ENCODE measurements at regions not wholly inside any gene's neighbourhood (a gene's known extent, or its start where the extent isn't known, plus 50 kb on each side); places are given as distances from the start of the nearest gene placed in this dataset.

- DNase-seq (ENCODE audit: low read depth, low spot score), result no peak
- TF ChIP-seq, protein P1, sequence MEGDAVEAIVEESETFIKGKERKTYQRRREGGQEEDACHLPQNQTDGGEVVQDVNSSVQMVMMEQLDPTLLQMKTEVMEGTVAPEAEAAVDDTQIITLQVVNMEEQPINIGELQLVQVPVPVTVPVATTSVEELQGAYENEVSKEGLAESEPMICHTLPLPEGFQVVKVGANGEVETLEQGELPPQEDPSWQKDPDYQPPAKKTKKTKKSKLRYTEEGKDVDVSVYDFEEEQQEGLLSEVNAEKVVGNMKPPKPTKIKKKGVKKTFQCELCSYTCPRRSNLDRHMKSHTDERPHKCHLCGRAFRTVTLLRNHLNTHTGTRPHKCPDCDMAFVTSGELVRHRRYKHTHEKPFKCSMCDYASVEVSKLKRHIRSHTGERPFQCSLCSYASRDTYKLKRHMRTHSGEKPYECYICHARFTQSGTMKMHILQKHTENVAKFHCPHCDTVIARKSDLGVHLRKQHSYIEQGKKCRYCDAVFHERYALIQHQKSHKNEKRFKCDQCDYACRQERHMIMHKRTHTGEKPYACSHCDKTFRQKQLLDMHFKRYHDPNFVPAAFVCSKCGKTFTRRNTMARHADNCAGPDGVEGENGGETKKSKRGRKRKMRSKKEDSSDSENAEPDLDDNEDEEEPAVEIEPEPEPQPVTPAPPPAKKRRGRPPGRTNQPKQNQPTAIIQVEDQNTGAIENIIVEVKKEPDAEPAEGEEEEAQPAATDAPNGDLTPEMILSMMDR (IDR thresholded peaks at IDR 0.05 in 2 of 3, conservative IDR thresholded peaks at IDR 0.05 in 1 of 3; ENCODE audit: borderline replicate concordance in 1 of 3, insufficient read depth in 1 of 3, low read depth in 2 of 3, low read length in 2 of 3), result no peak
- TF ChIP-seq ZBTB33 (IDR thresholded peaks at IDR 0.05; ENCODE audit: extremely low read depth, insufficient replicate concordance, low read length) (no peak), ATF3 (IDR thresholded peaks at IDR 0.05) (no peak), EZH2phosphoT487 (IDR thresholded peaks at IDR 0.05; ENCODE audit: borderline replicate concordance) (no peak), POLR2A (IDR thresholded peaks at IDR 0.05; ENCODE audit: borderline replicate concordance, extremely low read depth, insufficient read depth, insufficient read length) (no peak), SRF (IDR thresholded peaks at IDR 0.05; ENCODE audit: low read depth) (no peak), FOSL1 (IDR thresholded peaks at IDR 0.05; ENCODE audit: low read depth) (no peak), SP1 (IDR thresholded peaks at IDR 0.05; ENCODE audit: low read depth) (no peak), EZH2 (IDR thresholded peaks at IDR 0.05) (no peak), SIN3A (IDR thresholded peaks at IDR 0.05; ENCODE audit: low read depth) (no peak), EGR1 (IDR thresholded peaks at IDR 0.05; ENCODE audit: low read depth) (no peak), TCF7L2 (IDR thresholded peaks at IDR 0.05; ENCODE audit: borderline replicate concordance, extremely low read depth, insufficient read depth, insufficient read length) (no peak), ZFX (IDR thresholded peaks at IDR 0.05) (no peak), ELF1 (IDR thresholded peaks at IDR 0.05; ENCODE audit: borderline replicate concordance, low read depth) (no peak), CBX3 (IDR thresholded peaks at IDR 0.05; ENCODE audit: low read depth) (no peak), YY1 (IDR thresholded peaks at IDR 0.05; ENCODE audit: extremely low read depth, insufficient replicate concordance, low read depth, low read length) (no peak), CEBPB (IDR thresholded peaks at IDR 0.05; ENCODE audit: low read depth) (no peak)
- TF ChIP-seq, protein P2, sequence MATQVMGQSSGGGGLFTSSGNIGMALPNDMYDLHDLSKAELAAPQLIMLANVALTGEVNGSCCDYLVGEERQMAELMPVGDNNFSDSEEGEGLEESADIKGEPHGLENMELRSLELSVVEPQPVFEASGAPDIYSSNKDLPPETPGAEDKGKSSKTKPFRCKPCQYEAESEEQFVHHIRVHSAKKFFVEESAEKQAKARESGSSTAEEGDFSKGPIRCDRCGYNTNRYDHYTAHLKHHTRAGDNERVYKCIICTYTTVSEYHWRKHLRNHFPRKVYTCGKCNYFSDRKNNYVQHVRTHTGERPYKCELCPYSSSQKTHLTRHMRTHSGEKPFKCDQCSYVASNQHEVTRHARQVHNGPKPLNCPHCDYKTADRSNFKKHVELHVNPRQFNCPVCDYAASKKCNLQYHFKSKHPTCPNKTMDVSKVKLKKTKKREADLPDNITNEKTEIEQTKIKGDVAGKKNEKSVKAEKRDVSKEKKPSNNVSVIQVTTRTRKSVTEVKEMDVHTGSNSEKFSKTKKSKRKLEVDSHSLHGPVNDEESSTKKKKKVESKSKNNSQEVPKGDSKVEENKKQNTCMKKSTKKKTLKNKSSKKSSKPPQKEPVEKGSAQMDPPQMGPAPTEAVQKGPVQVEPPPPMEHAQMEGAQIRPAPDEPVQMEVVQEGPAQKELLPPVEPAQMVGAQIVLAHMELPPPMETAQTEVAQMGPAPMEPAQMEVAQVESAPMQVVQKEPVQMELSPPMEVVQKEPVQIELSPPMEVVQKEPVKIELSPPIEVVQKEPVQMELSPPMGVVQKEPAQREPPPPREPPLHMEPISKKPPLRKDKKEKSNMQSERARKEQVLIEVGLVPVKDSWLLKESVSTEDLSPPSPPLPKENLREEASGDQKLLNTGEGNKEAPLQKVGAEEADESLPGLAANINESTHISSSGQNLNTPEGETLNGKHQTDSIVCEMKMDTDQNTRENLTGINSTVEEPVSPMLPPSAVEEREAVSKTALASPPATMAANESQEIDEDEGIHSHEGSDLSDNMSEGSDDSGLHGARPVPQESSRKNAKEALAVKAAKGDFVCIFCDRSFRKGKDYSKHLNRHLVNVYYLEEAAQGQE (IDR thresholded peaks at IDR 0.05; ENCODE audit: low read depth), result no peak
- TF ChIP-seq, protein P3, sequence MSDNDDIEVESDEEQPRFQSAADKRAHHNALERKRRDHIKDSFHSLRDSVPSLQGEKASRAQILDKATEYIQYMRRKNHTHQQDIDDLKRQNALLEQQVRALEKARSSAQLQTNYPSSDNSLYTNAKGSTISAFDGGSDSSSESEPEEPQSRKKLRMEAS (IDR thresholded peaks at IDR 0.05), result no peak
- no peak overlapping the region for H3K4me2 ChIP-seq (ENCODE audit: low read length)
- ChIA-PET POLR2A (no interaction called here), CTCF (no interaction called here), RAD21 (ENCODE audit: low non-redundant PET in 1 of 2, low total read pairs in 2 of 2, uncharacterized antibody in 2 of 2, unreplicated experiment in 2 of 2) (no interaction called here)
- no peaks in the 10 kb centered on the region for H3K36me3 ChIP-seq (ENCODE audit: control insufficient read depth in 1 of 2, insufficient read depth in 2 of 2, low read length in 2 of 2)
- no peaks in the 10 kb centered on the region for H3K79me2 ChIP-seq (ENCODE audit: insufficient read depth, low read length)
- ATAC-seq, result no peak
- no peaks in the 10 kb centered on the region for H3K27me3 ChIP-seq (ENCODE audit: insufficient read depth, low read length)
- no peaks in the 10 kb centered on the region for H3K9me3 ChIP-seq (ENCODE audit: control insufficient read depth in 1 of 2, insufficient read depth in 1 of 2, low read depth in 1 of 2, low read length in 2 of 2)
- H3K9me2 ChIP-seq (ENCODE audit: insufficient read depth), result no peaks in the 10 kb centered on the region
- peaks cover 6 to 9% of the 10 kb centered on the region in 2 experiments for H3K4me1 ChIP-seq (ENCODE audit: control insufficient read depth in 1 of 2, insufficient read depth in 2 of 2, low read length in 2 of 2)
- H2AFZ ChIP-seq (ENCODE audit: low read depth, low read length, poor library complexity, severe bottlenecking), result no peak overlapping the region
- BruUV-seq (replicated peaks), result no TSS peak
- H3K27ac ChIP-seq (ENCODE audit: low read depth, low read length), result no peak overlapping the region
- H4K20me1 ChIP-seq (ENCODE audit: insufficient read depth), result no peaks in the 10 kb centered on the region
- intact Hi-C loops (cut with micrococcal nuclease), result no loop called here
- no peak overlapping the region for H3K4me3 ChIP-seq (replicated peaks in 1 of 2; ENCODE audit: low read depth in 1 of 2, low read length in 2 of 2)
- H3K9ac ChIP-seq (ENCODE audit: low read length), result no peak overlapping the region
These were observed 61.5 kb upstream of the NEDD4L start for GRCh38 chr18:57982372-57983021.
